Fibroblast of pulmonary artery (primary cell): ENCODE measurements at regions not wholly inside any gene's neighbourhood (a gene's known extent, or its start where the extent isn't known, plus 50 kb on each side); places are given as distances from the start of the nearest gene placed in this dataset.
"Not testable (repeated sequence)": the region's sequence is repeated elsewhere in the genome, so short reads cannot be mapped to it uniquely, and the experiment has no call there.

Experiments used
- DNase-seq: peaks from one replicate; pipeline ENCODE4 v3.0.0-alpha.2; 2010; ENCODE audit warnings: low read depth
- H3K4me3 ChIP-seq: replicated peaks from 2 replicates; pipeline ENCODE4 v1.5.1; 2011; ENCODE audit warnings: low read depth, mild to moderate bottlenecking, control low read depth, low read length, moderate library complexity
- TF ChIP-seq, protein P1 (sequence below): IDR thresholded peaks from 2 replicates; pipeline ENCODE4 v1.5.1; 2011; ENCODE audit warnings: mild to moderate bottlenecking, control low read depth, low read length, inconsistent platforms; ENCODE audit errors: missing control alignments

DNA sequence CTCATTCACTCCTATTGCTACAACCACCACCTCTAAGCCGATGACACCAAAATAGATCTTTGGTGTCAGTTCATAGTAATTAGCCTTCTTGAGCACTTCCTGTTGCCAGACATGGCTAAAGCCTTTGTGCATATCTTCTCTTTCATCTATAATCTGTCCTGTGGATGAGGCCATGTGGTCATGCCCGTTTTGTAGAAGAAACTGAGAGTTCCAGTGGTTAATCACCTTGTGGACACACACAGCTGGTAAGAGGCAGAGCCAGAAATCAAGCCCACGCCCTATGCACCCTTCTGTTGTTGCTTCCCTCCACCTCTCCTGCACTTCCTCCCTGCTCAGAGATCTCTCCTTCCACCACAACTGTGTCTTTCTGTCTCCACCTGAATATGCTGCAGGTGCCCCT is 285.1 kb upstream of the PFKP start:
- H3K4me3 ChIP-seq = no peak overlapping the region
- TF ChIP-seq, protein P1, sequence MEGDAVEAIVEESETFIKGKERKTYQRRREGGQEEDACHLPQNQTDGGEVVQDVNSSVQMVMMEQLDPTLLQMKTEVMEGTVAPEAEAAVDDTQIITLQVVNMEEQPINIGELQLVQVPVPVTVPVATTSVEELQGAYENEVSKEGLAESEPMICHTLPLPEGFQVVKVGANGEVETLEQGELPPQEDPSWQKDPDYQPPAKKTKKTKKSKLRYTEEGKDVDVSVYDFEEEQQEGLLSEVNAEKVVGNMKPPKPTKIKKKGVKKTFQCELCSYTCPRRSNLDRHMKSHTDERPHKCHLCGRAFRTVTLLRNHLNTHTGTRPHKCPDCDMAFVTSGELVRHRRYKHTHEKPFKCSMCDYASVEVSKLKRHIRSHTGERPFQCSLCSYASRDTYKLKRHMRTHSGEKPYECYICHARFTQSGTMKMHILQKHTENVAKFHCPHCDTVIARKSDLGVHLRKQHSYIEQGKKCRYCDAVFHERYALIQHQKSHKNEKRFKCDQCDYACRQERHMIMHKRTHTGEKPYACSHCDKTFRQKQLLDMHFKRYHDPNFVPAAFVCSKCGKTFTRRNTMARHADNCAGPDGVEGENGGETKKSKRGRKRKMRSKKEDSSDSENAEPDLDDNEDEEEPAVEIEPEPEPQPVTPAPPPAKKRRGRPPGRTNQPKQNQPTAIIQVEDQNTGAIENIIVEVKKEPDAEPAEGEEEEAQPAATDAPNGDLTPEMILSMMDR = no peak
- no peak for DNase-seq

DNA sequence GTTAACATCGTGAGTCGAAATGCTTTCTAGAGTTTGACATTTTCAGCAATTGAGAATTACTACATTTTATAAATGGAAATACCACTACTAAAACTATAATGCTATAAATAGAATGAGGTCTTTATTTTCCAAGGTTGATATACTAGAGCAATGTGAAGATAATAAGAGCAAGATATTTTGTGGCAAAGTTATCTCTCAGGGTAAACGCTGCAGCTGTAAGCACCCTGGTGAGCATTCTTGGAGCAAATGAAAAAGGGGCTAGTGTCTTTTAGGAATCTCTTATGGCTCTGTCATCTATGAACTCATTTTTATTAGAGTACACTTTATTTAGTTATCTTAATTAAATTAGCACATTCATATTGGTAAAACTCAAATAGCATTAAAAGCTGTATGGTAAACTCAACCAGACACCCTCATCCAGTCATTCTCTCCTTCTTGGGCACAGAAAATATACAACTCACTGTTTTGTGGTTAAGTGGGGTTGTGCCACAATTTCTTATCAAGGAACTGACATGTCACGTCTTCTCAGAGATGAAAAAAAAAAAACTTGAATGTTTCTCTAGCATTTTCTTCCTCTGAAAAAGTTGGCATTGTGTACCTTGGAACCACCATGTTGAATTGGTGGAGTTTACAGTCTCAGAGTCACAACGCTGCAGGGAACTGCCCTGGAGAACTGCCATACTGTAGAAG is 289.5 kb upstream of the PFKP start:
- TF ChIP-seq, protein P1 = no peak
- no peak for DNase-seq
- H3K4me3 ChIP-seq = no peak overlapping the region

DNA sequence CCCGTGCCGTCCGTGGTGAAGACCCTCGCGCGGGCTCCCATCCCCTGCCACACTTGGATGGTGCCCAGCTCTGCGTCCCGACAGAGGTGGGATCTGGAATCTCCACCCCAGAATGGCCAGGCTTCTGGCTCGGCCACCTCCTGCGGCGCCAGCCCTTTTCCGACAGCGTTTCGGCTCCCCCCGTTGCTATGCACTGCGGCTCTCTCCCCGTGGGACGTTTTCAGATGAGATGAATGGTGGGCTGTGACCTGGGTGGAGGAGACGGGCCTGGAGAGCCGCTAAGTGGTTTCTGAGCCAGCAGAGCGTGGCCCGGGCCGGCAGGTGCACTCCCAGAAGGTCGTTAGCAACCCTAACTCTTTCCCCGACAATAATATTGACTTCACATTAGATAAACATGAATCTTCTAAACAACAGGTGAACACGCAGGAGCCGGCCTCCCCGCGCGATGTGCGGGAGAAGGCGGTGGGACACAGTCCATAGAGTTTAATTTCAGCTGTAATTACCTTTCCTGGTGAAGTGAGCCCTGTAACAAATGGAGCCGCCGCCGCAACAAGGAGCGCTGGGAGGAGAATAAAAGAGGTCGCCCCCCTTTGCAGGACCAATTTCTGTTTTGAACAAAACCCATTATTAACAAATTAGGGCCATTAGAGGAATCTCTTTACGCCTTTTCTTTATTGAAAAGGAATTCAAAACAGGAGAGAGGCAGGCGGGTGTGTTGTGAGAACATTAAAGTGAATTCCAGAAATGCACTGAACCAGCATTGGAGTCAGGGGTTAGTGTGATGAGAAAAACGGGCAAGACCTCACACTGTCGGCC is 294.3 kb upstream of the PFKP start:
- no peak for DNase-seq
- TF ChIP-seq, protein P1 = no peak
- H3K4me3 ChIP-seq = no peak overlapping the region

DNA sequence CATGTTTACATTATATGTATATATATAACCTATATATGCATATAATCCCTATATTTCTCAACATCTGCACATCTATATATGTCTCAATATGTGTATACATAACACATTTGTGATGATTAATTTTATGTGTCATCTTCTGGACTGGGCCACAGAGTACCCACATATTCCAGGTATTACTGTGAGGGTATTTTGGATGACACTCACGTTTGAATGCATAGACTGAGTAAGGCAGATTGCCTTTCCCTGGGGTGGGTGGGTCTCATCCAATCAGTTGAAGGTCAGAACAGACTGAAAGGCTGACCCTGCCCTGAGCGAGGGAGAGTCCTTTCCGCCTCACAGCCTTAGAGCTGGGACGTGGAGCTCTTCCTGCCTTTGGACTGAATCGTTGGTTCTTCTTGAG is 295.2 kb upstream of the PFKP start:
- TF ChIP-seq, protein P1 = no peak
- DNase-seq = no peak
- no peak overlapping the region for H3K4me3 ChIP-seq

DNA sequence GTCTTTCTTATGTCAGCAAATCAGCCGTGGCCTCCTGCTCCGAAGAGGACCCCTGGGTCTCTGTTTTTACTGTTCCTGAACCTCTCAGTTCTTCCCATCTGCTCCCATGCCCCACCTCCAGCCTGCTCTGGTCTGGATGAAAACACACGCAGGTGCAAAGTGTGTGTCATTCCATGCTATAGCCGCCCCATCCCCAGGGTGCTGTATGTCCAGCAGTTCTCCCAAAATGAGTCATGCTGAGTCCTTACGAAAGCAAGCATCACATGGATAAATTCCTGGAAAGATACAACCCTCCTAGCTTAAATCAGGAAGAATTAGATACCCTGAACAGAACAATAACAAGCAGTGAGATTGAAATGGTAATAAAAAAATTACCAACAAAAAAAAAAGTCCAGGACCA is 300.1 kb upstream of the PFKP start:
- not testable (repeated sequence) for DNase-seq, H3K4me3 ChIP-seq

DNA sequence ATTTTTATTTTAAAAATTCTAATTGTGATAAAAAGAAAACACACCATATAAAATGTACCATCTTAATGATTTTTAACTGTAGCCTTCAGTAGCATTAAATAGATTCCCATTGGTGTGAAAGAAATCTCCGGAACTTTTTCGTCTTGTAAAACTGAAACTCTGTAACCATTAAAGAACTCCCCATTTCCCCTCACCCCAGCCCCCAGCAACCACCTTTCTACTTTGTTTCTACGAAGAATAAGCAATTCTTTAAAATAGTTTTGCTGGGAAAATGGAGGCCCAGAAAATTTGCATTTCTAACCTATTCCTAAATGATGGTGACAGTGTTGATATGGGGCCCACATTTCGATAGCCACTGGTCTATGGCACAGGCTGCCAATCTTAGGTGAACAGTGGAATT is 305.4 kb upstream of the PFKP start:
- DNase-seq = no peak
- TF ChIP-seq, protein P1 = no peak
- H3K4me3 ChIP-seq = no peak overlapping the region

DNA sequence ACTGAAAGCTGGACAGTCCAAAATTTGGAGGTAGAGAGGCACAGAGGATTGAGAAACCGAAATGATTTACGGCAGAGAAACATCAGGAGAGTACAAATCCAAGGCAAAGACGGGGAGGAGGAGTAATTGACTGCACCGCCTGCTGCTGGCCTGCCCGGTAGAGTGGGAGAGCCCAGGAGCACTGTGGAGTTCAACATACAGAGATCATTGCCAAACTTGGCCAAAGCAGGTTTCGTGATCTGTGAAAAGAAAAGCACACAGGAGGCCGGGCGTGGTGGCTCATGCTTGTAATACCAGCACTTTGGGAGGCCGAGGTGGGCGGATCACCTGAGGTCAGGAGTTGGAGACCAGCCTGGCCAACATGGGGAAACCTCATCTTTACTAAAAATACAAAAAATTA is 306.0 kb upstream of the PFKP start:
- H3K4me3 ChIP-seq = no peak overlapping the region
- no peak for DNase-seq
- TF ChIP-seq, protein P1 = no peak
